Mesothelial cell of epicardium (in vitro differentiated cells): ENCODE measurements at regions not wholly inside any gene's neighbourhood (a gene's known extent, or its start where the extent isn't known, plus 50 kb on each side); places are given as distances from the start of the nearest gene placed in this dataset.

Experiments
- DNase-seq, 2 experiments: peaks; one replicate each; pipeline ENCODE4 v3.0.0; 2021; ENCODE audit warnings: low spot score in 2 of 2; ENCODE audit not compliant: unreplicated experiment in 2 of 2
- H3K27ac Mint-ChIP-seq: 2 replicates; pipeline ENCODE4 v1.8.0; 2021; ENCODE audit warnings: mixed read lengths
- H3K27me3 Mint-ChIP-seq: 2 replicates; pipeline ENCODE4 v1.8.0; 2021; ENCODE audit warnings: low read depth, mixed read lengths
- H3K36me3 Mint-ChIP-seq: 2 replicates; pipeline ENCODE4 v1.8.0; 2021; ENCODE audit warnings: mixed read lengths
- H3K4me1 Mint-ChIP-seq: 2 replicates; pipeline ENCODE4 v1.8.0; 2021; ENCODE audit warnings: mixed read lengths
- H3K4me3 Mint-ChIP-seq: 2 replicates; pipeline ENCODE4 v1.8.0; 2021; ENCODE audit warnings: mild to moderate bottlenecking, moderate library complexity, mixed read lengths
- H3K9me3 Mint-ChIP-seq: 2 replicates; pipeline ENCODE4 v1.8.0; 2021; ENCODE audit warnings: mixed read lengths
- CTCF ChIP-seq: fragments of 200-600 bp; sonication (generic); IDR thresholded peaks from one replicate; pipeline ENCODE4 v1.5.0; 2021; ENCODE audit warnings: antibody characterized with exemption; ENCODE audit not compliant: unreplicated experiment

- no peak overlapping the region for H3K27ac Mint-ChIP-seq
Measured at GRCh38 chr15:31271224-31271635, 55.4 kb upstream of the KLF13 start.

GRCh38 chr15:31271711-31272557, 54.7 kb upstream of the KLF13 start:
- no peaks in the 10 kb centered on the region for H3K9me3 Mint-ChIP-seq
- TF ChIP-seq CTCF = no peak
- H3K27ac Mint-ChIP-seq = no peak overlapping the region
- H3K27me3 Mint-ChIP-seq = no peaks in the 10 kb centered on the region
- no peak overlapping the region for H3K4me3 Mint-ChIP-seq
- peak in 1 of 2 experiments; percentile 35 for DNase-seq
- H3K4me1 Mint-ChIP-seq = peaks cover 18% of the 10 kb centered on the region
- no peaks in the 10 kb centered on the region for H3K36me3 Mint-ChIP-seq

More at GRCh38 chr15:31271224-31271635, 55.4 kb upstream of the KLF13 start:
- DNase-seq = peak in 1 of 2 experiments; percentile 34
- no peaks in the 10 kb centered on the region for H3K9me3 Mint-ChIP-seq
- H3K36me3 Mint-ChIP-seq = no peaks in the 10 kb centered on the region
- no peak overlapping the region for H3K4me3 Mint-ChIP-seq
- peaks cover 20% of the 10 kb centered on the region for H3K4me1 Mint-ChIP-seq
- H3K27me3 Mint-ChIP-seq = no peaks in the 10 kb centered on the region
- no peak for TF ChIP-seq CTCF

GRCh38 chr15:31272558-31273257, 53.9 kb upstream of the KLF13 start:
- Mint-ChIP-seq H3K9me3 (no peaks in the 10 kb centered on the region), H3K4me1 (peaks cover 18% of the 10 kb centered on the region), H3K27me3 (no peaks in the 10 kb centered on the region), H3K36me3 (no peaks in the 10 kb centered on the region), H3K4me3 (no peak overlapping the region), H3K27ac (peak overlapping the region; percentile 85)
- DNase-seq = peak in 1 of 2 experiments; percentile 29
- TF ChIP-seq CTCF = no peak

- Mint-ChIP-seq H3K27ac (peak overlapping the region; percentile 85), H3K9me3 (no peaks in the 10 kb centered on the region)
Measured at GRCh38 chr15:31273258-31273941, 53.2 kb upstream of the KLF13 start.

More at GRCh38 chr15:31273258-31273941, 53.2 kb upstream of the KLF13 start:
- no peak for TF ChIP-seq CTCF
- no peak for DNase-seq
- Mint-ChIP-seq H3K36me3 (no peaks in the 10 kb centered on the region), H3K27me3 (no peaks in the 10 kb centered on the region), H3K4me3 (no peak overlapping the region), H3K4me1 (peaks cover 18% of the 10 kb centered on the region)
